ENCODE measurements at regions not wholly inside any gene's neighbourhood (a gene's known extent, or its start where the extent isn't known, plus 50 kb on each side); places are given as distances from the start of the nearest gene placed in this dataset.

DNA sequence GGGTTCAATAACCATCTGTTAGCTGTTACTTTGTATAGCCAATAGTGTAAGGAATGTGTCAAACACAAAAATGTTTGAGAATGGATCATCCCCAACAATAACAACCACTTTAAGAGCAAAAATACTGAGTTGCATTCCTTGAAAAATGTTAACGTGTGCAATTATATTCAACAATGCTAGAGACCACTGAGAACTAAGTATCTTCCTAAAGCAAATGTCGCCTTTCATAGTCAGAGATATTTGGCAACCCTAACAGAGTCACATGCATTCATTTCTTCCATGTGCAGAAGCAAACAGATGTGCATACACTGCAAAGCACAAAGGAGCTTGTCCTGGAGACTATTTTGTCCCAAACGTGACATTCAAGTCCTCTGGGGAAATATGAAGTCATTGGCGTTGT lies 448.6 kb downstream of the GJA1 start:
- TF ChIP-seq, protein P1, sequence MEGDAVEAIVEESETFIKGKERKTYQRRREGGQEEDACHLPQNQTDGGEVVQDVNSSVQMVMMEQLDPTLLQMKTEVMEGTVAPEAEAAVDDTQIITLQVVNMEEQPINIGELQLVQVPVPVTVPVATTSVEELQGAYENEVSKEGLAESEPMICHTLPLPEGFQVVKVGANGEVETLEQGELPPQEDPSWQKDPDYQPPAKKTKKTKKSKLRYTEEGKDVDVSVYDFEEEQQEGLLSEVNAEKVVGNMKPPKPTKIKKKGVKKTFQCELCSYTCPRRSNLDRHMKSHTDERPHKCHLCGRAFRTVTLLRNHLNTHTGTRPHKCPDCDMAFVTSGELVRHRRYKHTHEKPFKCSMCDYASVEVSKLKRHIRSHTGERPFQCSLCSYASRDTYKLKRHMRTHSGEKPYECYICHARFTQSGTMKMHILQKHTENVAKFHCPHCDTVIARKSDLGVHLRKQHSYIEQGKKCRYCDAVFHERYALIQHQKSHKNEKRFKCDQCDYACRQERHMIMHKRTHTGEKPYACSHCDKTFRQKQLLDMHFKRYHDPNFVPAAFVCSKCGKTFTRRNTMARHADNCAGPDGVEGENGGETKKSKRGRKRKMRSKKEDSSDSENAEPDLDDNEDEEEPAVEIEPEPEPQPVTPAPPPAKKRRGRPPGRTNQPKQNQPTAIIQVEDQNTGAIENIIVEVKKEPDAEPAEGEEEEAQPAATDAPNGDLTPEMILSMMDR (IDR thresholded peaks at IDR 0.05; ENCODE audit: low read depth, low read length, missing input control), result no peak
- TF ChIP-seq GABPA (IDR thresholded peaks at IDR 0.05 in 1 of 2, conservative IDR thresholded peaks at IDR 0.05 in 1 of 2), result no peak
- TF ChIP-seq, protein P2, sequence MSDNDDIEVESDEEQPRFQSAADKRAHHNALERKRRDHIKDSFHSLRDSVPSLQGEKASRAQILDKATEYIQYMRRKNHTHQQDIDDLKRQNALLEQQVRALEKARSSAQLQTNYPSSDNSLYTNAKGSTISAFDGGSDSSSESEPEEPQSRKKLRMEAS (IDR thresholded peaks at IDR 0.05), result no peak
- no peak for TF ChIP-seq TAF1 (conservative IDR thresholded peaks at IDR 0.05)
- TF ChIP-seq, protein P3, sequence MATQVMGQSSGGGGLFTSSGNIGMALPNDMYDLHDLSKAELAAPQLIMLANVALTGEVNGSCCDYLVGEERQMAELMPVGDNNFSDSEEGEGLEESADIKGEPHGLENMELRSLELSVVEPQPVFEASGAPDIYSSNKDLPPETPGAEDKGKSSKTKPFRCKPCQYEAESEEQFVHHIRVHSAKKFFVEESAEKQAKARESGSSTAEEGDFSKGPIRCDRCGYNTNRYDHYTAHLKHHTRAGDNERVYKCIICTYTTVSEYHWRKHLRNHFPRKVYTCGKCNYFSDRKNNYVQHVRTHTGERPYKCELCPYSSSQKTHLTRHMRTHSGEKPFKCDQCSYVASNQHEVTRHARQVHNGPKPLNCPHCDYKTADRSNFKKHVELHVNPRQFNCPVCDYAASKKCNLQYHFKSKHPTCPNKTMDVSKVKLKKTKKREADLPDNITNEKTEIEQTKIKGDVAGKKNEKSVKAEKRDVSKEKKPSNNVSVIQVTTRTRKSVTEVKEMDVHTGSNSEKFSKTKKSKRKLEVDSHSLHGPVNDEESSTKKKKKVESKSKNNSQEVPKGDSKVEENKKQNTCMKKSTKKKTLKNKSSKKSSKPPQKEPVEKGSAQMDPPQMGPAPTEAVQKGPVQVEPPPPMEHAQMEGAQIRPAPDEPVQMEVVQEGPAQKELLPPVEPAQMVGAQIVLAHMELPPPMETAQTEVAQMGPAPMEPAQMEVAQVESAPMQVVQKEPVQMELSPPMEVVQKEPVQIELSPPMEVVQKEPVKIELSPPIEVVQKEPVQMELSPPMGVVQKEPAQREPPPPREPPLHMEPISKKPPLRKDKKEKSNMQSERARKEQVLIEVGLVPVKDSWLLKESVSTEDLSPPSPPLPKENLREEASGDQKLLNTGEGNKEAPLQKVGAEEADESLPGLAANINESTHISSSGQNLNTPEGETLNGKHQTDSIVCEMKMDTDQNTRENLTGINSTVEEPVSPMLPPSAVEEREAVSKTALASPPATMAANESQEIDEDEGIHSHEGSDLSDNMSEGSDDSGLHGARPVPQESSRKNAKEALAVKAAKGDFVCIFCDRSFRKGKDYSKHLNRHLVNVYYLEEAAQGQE (IDR thresholded peaks at IDR 0.05), result no peak

Data from liver (tissue), 3 donors.